ENCODE measurements at regions not wholly inside any gene's neighbourhood (a gene's known extent, or its start where the extent isn't known, plus 50 kb on each side); places are given as distances from the start of the nearest gene placed in this dataset.

DNA sequence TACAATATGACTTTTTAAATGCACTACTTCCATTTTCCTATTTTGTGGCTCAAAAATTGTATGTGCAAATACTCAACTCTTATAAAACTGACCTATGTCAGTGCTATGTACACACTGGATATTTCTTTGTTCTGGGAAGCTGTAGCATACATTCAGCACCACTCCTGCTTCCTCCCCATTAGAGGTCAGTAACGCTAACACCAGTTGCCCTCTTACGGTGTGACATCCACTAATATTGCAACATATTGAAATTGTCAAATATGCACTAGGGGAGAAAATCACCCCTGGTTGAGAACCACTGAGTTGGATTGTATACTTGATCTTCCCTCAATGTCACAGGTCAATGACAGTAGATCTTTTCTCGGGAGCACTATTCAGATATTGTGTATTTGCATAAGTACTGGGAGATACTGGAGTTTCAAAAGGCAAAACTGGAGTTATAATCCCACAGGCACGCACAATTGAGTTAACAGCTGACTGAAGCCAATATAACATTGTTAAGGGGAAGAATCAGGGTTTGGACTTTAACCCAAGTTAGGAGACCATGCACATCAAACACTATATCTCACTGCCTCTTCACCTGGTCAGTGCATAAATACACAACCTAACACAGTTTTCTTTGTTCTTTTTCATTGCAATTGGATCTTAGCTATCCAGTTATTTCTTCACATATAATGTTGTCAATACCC is 1276.5 kb upstream of the MIR17HG start:
- H3K4me1 ChIP-seq: no peaks in the 10 kb centered on the region
- DNase-seq: no peak
- intact Hi-C loops (cut with DNase I; ENCODE audit: low total_unique reads) (no loop called here), in situ Hi-C loops (cut with MboI; ENCODE audit: low pct_ligation_motif_present in 1 of 4, low pct_unique_long_range_greater_than_20kb in 1 of 4, low sequenced_read_pairs in 3 of 4) (no loop called here)
- no peaks in the 10 kb centered on the region for H3K9me3 ChIP-seq
- WGBS, 2 donors (ENCODE audit: low coverage in 1 of 2): 57 to 68% methylated on average over 1 to 4 of the region's 4 CpGs
- H3K36me3 ChIP-seq: no peaks in the 10 kb centered on the region
- no peak overlapping the region for H3K27ac ChIP-seq
- H3K4me3 ChIP-seq: no peak overlapping the region
- H3K27me3 ChIP-seq: no peaks in the 10 kb centered on the region
- TF ChIP-seq EP300 (IDR thresholded peaks at IDR 0.05; ENCODE audit: low read depth) (no peak), CTCF (IDR thresholded peaks at IDR 0.05) (no peak), POLR2A (IDR thresholded peaks at IDR 0.05) (no peak), POLR2AphosphoS5 (IDR thresholded peaks at IDR 0.05) (no peak)

DNA sequence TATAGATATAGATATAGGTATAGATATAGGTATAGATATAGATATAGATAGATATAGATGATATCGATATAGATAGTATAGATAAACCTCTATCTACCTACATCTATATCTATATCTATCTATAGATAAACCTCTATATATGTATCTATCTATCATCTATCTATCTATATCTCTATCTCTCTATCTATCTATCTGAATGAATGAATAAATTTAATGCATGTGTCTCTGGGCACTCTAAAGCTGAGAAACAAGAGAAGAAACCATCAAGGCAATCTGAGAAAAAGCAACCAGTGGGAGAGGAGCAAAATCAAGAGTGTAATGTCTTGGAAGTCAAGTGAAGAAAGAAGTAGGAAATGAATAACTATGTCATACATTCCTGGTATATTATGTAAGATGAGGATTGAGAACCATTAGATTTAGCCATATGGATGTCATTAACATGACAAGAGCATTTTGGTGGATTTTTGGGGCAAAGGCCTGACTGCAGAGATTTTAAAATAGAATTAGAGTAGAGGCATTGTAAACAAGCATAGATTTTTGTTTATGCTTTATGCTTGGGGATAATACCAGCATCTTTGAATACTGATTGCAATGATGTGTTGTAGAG is 1262.7 kb upstream of the MIR17HG start:
- no peaks in the 10 kb centered on the region for H3K36me3 ChIP-seq
- H3K4me3 ChIP-seq: no peak overlapping the region
- in situ Hi-C loops (cut with MboI; ENCODE audit: low pct_ligation_motif_present in 1 of 4, low pct_unique_long_range_greater_than_20kb in 1 of 4, low sequenced_read_pairs in 3 of 4): no loop called here
- H3K9me3 ChIP-seq: no peaks in the 10 kb centered on the region
- no peak for DNase-seq
- peaks cover 0 to 4% (median 0%) of the 10 kb centered on the region in 4 donors for H3K4me1 ChIP-seq
- 85 to 100% methylated on average over 1 of the region's 1 CpG for WGBS, 2 donors (ENCODE audit: low coverage in 1 of 2)
- H3K27me3 ChIP-seq: no peaks in the 10 kb centered on the region
- intact Hi-C loops (cut with DNase I; ENCODE audit: low total_unique reads): no loop called here
- H3K27ac ChIP-seq: no peak overlapping the region
- TF ChIP-seq EP300 (IDR thresholded peaks at IDR 0.05; ENCODE audit: low read depth): no peak
- TF ChIP-seq POLR2AphosphoS5 (IDR thresholded peaks at IDR 0.05): no peak
- TF ChIP-seq CTCF (IDR thresholded peaks at IDR 0.05): no peak
- TF ChIP-seq POLR2A (IDR thresholded peaks at IDR 0.05): no peak

DNA sequence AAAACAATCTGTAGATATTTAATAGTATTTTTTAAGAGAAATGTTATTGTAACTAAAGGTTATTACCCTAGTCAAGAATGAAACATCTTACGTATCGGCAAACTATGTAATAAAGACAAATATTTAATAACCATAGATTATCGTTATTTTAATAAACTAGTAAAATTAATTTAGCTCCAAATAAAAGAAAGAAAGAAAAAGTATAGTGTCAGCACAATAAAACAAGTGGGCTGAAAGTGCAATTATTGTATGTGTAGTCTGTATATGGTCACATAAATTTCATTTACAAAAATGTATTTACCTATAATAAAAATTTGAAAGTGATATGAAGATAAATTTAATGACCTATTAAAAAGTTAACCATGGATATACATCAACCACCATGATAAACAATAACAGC is 1258.4 kb upstream of the MIR17HG start:
- Histone ChIP-seq H3K27me3 (no peaks in the 10 kb centered on the region), H3K4me3 (no peak overlapping the region), H3K27ac (no peak overlapping the region), H3K4me1 (no peaks in the 10 kb centered on the region), H3K9me3 (no peaks in the 10 kb centered on the region), H3K36me3 (no peaks in the 10 kb centered on the region)
- DNase-seq: no peak
- intact Hi-C loops (cut with DNase I; ENCODE audit: low total_unique reads) (no loop called here), in situ Hi-C loops (cut with MboI; ENCODE audit: low pct_ligation_motif_present in 1 of 4, low pct_unique_long_range_greater_than_20kb in 1 of 4, low sequenced_read_pairs in 3 of 4) (no loop called here)
- TF ChIP-seq POLR2AphosphoS5 (IDR thresholded peaks at IDR 0.05) (no peak), CTCF (IDR thresholded peaks at IDR 0.05) (no peak), POLR2A (IDR thresholded peaks at IDR 0.05) (no peak), EP300 (IDR thresholded peaks at IDR 0.05; ENCODE audit: low read depth) (no peak)
- 92 to 95% methylated on average over 3 of the region's 3 CpGs for WGBS, 2 donors (ENCODE audit: low coverage in 1 of 2)

DNA sequence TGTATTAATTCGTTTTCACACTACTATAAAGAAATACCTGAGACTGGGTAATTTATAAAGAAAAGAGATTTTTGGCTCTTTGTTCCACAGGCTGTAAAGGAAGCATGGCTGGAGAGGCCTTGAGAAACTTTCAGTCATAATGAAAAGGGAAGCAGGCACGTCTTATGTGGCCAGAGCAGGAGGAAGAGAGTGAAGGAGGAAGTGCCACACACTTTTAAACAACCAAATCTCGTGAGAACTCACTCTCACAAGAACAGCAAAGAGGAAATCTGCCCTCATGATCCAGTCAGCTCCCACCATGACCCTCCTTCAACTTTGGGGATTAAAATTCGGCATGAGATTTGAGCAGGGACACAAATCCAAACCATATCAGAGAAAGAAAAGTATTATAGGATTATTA is 1255.9 kb upstream of the MIR17HG start:
- intact Hi-C loops (cut with DNase I; ENCODE audit: low total_unique reads): no loop called here
- H3K9me3 ChIP-seq: no peaks in the 10 kb centered on the region
- no peak for TF ChIP-seq POLR2AphosphoS5 (IDR thresholded peaks at IDR 0.05)
- no peak for TF ChIP-seq POLR2A (IDR thresholded peaks at IDR 0.05)
- no peak for TF ChIP-seq EP300 (IDR thresholded peaks at IDR 0.05; ENCODE audit: low read depth)
- TF ChIP-seq CTCF (IDR thresholded peaks at IDR 0.05): no peak
- H3K27ac ChIP-seq: no peak overlapping the region
- H3K36me3 ChIP-seq: no peaks in the 10 kb centered on the region
- in situ Hi-C loops (cut with MboI; ENCODE audit: low pct_ligation_motif_present in 1 of 4, low pct_unique_long_range_greater_than_20kb in 1 of 4, low sequenced_read_pairs in 3 of 4): no loop called here
- H3K4me1 ChIP-seq: no peaks in the 10 kb centered on the region
- no peak for DNase-seq
- no peaks in the 10 kb centered on the region for H3K27me3 ChIP-seq
- H3K4me3 ChIP-seq: no peak overlapping the region
- WGBS, 2 donors (ENCODE audit: low coverage in 1 of 2): 18 to 53% methylated on average over 3 to 4 of the region's 4 CpGs
